Activated CD8-positive, alpha-beta memory T cell treated with anti-CD3 and anti-CD28 coated beads for 48 hours (primary cell): ENCODE measurements at regions not wholly inside any gene's neighbourhood (a gene's known extent, or its start where the extent isn't known, plus 50 kb on each side); places are given as distances from the start of the nearest gene placed in this dataset.
"Not testable (repeated sequence)": the region's sequence is repeated elsewhere in the genome, so short reads cannot be mapped to it uniquely, and the experiment has no call there.

Source experiments
- DNase-seq, 3 experiments: peaks; one replicate each; pipeline ENCODE4 v3.0.0-alpha.2; 2020; ENCODE audit warnings: low read depth in 2 of 3, low spot score in 2 of 3

GRCh38 chr19:30102239-30102638 lies 160.2 kb downstream of the URI1 start:
- DNase-seq = no peak

- no peak for DNase-seq
Observed at GRCh38 chr19:30102666-30103065, 160.6 kb downstream of the URI1 start.

DNA sequence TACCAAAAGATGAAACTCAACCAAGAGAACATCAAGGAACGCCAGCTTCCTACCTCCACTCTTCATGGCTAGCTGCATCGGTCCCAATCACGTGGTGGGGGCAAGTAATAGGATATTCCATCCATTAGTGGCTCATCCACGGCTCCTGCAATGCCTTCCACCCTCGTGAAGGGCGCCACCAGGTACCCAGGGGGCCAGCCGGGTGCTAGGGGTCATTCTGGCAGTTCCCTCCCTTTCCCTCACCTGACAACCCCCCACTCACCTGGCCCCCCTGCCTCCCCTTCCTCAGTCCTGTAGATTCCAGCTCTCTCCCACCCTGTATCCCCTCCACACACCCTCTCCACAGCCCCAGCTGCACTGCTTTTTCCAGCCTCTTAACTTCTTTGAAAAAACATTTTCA lies 161.9 kb downstream of the URI1 start:
- DNase-seq = no peak

- no peak for DNase-seq
Observed at GRCh38 chr19:30105316-30105715, 163.3 kb downstream of the URI1 start.

DNA sequence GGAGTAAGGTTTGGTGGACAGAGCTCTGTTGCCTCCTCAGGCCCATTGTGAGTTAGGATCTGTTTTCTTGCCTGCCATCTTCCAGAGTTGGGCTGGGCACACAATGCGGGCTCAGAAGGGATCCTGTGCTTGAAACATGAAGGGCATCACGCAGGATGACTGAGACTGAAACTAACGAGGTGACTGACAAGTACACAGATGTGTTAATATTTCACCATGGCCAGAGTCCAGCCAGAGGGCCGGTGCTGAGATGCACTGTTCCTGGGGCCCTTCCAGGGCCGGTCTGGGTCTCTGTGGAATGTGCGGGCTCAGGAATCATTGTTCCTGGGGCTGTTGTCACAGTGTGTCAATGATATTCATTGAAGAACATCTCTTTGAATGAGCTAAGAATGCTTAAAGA lies 163.7 kb downstream of the URI1 start:
- no peak for DNase-seq

DNA sequence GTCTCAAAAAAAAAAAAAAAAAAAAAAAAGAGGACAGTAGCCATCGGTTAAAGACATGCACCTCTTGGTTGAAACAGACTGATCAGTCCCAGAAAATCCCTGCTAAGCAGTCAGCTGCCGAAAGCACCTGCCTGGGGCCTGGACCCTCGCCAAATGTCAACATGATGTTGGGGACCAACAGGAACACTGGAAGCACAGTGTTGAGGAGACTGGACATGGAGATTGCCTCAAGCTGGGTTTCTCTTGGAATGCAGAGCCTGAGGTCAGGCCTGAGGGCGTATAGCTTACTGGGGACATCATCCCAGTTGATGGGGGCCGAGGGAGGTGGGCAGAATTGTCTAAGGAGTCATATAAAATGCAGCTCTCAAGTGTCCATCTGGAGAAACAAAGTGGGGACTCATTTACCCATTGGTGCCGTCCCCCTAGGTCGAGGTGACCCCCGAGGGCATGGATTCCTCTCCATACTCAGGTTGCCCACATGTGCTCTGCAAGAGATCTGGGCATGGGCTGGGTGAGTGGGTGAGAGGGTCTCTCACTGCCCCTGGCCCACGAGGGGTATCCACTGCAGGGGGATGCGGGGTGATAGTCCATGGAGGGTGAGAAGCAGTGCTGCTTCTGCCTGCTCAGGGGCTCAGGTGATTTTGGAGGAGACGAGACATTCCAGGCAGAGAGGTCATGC lies 164.5 kb downstream of the URI1 start:
- no peak for DNase-seq

- DNase-seq = no peak
Observed at GRCh38 chr19:30107251-30107650, 165.2 kb downstream of the URI1 start.

- DNase-seq = no peak
Observed at GRCh38 chr19:30109565-30109964, 167.5 kb downstream of the URI1 start.

GRCh38 chr19:30111021-30111855 lies 169.2 kb downstream of the URI1 start:
- DNase-seq = no peak

DNA sequence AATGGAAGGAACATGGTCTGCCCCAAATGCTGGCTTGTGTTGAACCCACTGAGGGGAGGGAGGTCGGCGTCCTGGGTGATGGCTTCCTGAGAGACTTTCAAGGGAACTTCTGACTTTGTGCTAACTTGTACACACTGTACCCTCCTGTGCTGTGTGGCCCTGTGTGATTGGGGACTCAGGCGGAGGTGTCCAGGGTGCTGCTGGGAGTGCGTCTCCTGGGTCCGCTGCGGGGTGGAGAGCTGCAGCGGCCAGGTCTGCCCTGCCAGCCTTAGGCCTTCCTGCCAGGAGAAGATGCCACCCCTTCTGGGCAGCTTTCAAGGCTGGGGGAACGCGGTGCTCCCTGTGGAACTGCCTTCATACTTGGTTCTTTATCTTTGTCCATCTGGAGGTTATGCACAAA lies 170.1 kb downstream of the URI1 start:
- no peak for DNase-seq

GRCh38 chr19:30112666-30113065 lies 170.6 kb downstream of the URI1 start:
- no peak for DNase-seq

DNA sequence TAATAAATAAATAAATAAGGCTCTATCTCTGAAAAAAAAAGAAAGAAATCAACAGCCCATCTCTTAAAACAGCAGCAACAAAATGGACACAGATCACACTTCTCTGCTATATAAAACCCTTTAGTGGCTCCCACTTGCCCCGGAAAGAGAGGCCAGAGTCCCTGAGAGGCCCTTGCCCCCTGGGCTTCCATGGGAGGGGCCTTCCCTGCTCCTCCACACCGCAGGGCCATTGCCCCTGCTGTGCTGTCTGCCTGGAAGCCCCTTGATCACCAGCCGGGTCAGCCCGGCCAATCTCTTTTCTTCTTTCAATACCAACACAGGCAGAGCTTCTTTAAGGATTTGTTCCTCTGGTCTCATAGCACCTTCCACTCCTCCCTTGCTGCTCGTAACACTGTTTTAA lies 171.1 kb downstream of the URI1 start:
- DNase-seq = no peak

DNA sequence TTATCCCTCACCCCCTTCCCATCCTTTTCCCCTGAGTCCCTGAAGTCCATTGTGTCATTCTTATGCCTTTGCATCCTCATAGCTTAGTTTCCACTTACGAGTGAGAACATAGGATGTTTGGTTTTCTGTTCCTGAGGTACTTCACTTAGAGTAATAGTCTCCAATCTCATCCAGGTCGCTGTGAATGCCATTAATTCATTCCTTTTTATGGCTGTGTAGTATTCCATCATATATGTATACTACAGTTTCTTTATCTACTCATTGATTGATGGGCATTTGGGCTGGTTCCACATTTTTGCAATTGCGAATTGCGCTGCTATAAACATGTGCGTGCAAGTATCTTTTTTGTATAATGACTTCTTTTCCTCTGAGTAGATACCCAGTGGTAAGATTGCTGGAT lies 172.1 kb downstream of the URI1 start:
- DNase-seq = not testable (repeated sequence)

- no peak for DNase-seq
Observed at GRCh38 chr19:30115947-30116346, 173.9 kb downstream of the URI1 start.

DNA sequence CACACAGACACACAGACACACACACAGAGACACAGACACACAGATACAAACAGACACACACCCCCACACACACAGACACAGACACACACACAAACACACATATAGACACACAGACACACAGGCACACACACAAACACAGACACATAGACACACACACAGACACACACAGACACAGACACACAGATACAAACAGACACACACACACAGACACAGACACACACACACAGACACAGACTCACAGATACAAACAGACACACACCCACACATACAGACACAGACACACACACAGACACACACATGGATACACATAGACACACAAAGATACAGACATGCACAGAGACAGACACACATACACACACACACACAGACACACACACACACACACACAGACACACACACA lies 174.5 kb downstream of the URI1 start:
- DNase-seq = no peak

DNA sequence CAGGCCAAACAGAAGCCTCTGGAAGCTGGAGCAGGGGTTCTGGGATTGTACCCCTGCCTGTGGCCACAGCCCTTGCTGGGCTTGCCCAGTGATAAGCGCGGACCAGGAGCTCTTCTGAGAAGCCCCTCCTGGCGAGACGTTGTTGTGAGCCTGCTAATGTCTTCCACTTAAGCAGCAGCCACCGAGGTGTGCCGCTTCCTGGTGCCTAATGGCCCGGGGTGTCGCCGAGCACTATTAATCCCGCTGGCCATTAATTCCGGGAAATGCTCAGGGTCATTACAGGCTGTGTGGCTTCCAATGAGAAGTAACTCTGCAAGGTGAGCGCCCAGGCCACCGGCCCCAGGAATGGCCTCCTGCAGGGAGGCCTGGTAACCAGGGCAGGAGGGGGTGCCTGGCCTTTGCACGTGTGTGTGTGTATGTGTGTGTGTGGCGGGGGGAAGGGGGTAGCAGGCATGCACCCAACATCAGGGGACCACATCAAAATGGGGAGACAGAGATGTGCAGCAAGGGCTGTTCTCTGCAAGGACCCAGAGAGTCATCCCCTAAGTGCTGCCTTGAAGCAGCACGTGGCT lies 175.0 kb downstream of the URI1 start:
- no peak for DNase-seq

GRCh38 chr19:30117636-30118145 lies 175.7 kb downstream of the URI1 start:
- no peak for DNase-seq

DNA sequence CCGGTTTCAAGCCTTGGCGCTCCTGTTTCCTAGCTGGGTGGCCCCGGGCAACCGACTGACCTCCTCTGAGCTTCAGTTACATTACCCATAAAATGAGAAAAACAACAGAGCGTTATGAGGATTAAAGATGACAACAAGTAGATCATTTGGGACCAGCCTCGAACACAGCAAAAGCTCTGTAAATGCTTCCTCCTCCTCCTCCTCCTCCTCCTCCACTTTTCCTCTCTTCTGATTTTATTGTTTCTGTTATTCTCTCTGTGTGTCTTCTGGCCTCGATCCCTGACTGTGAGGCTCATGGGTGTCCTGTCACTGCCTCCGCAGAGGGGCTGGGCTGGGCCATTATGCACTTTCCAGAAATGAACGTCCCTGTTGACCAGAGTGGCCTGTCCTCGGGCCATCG lies 176.2 kb downstream of the URI1 start:
- DNase-seq = no peak

DNA sequence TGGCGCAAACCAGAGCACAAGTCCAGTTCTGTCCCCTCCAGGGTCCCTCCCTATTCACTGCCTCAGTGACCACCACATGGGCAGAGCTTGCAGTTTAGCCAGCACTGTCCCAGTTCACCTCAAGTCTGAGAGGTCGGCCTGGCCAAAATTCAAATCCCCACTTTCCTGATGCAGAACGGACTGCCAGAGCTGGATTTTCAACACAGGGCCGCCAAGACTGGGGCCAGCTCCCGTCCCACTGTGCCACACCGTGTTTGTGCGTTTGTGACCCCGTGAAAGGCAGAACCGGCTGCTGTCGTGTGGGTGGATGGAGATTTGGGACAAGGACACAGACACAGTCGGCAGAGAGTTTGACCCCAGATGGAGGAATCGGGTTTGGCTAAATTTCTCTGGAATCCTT lies 176.7 kb downstream of the URI1 start:
- no peak for DNase-seq

GRCh38 chr19:30119180-30119908 lies 177.3 kb downstream of the URI1 start:
- no peak for DNase-seq

DNA sequence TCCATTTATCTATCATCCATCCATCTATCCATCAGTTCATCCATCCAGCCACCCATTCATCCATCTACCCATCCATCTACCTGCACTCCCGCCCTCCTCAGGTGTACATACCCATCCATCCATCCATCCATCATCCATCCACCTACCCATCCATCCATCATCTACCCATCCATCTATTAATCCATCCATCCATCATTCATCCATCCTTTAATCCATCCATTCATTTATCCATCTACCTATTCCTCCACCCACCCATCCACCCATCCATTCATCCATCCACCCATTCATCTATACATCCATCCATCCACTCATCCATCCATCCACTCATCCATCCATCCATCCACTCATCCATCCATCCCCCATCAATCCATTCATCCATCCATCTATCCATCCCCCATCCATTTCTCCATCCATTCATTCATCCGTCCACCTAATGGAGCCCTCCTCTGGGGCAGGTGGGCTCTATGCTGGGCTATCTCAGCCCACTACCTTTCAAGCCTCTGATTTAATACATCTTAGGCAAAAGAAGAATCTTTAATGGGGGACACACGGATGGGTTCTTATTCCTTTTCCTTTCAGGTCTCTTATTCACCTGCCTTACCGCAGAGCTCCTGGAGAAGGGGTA lies 178.9 kb downstream of the URI1 start:
- DNase-seq = no peak
